Gastrocnemius medialis (tissue), 4 donors: ENCODE measurements at regions not wholly inside any gene's neighbourhood (a gene's known extent, or its start where the extent isn't known, plus 50 kb on each side); places are given as distances from the start of the nearest gene placed in this dataset.

Experiments used
- CTCF ChIP-seq, 5 experiments: fragments of 450-650 bp in 3 of 5; fragments of 200-600 bp in 2 of 5; sonication (generic) in 2 of 5; IDR thresholded peaks in 4 of 5; conservative IDR thresholded peaks in 1 of 5; 1 replicate in 4 of 5; 2 replicates in 1 of 5; pipeline ENCODE4 v1.5.1; 2016 to 2019; ENCODE audit warnings: antibody characterized with exemption in 5 of 5, mild to moderate bottlenecking in 3 of 5, moderate library complexity in 3 of 5
- POLR2A ChIP-seq, 2 donors: fragments of 450-650 bp; IDR thresholded peaks; one replicate each; pipeline ENCODE4 v1.6.1; 2017; ENCODE audit warnings: antibody characterized with exemption in 2 of 2, mild to moderate bottlenecking in 2 of 2, moderate library complexity in 2 of 2

GRCh38 chr15:79185199-79185598 is 94.6 kb upstream of the RASGRF1 start:
- no peak for TF ChIP-seq POLR2A (IDR thresholded peaks at IDR 0.05)
- no peak for TF ChIP-seq CTCF (IDR thresholded peaks at IDR 0.05 in 4 of 5, conservative IDR thresholded peaks at IDR 0.05 in 1 of 5)
